Stimulated activated effector memory CD8-positive, alpha-beta T cell treated with anti-CD3 and anti-CD28 coated beads, Interleukin-12 subunit alpha, Interleukin-12 subunit beta, amount 100 ng/mL, for 72 hours (primary cell): ENCODE measurements at regions not wholly inside any gene's neighbourhood (a gene's known extent, or its start where the extent isn't known, plus 50 kb on each side); places are given as distances from the start of the nearest gene placed in this dataset.

Experiments
- ATAC-seq: fragments of 150-1000 bp; cut with Tn5 transposase; 2 replicates; pipeline ENCODE4 v1.10.0; 2021
- DNase-seq, 2 donors: peaks; one replicate each; pipeline ENCODE4 v3.0.0; 2021 to 2022; ENCODE audit warnings: low spot score in 2 of 2
- H3K27ac Mint-ChIP-seq: one replicate; pipeline ENCODE4 v1.8.0; 2022; ENCODE audit warnings: mild to moderate bottlenecking, mixed read lengths
- H3K36me3 Mint-ChIP-seq: one replicate; pipeline ENCODE4 v1.8.0; 2022; ENCODE audit warnings: mild to moderate bottlenecking, mixed read lengths
- H3K4me1 Mint-ChIP-seq: one replicate; pipeline ENCODE4 v1.8.0; 2022; ENCODE audit warnings: mixed read lengths
- H3K4me3 Mint-ChIP-seq: one replicate; pipeline ENCODE4 v1.8.0; 2022; ENCODE audit warnings: mild to moderate bottlenecking, mixed read lengths
- H3K9me3 Mint-ChIP-seq: one replicate; pipeline ENCODE4 v1.8.0; 2022; ENCODE audit warnings: mixed read lengths

DNA sequence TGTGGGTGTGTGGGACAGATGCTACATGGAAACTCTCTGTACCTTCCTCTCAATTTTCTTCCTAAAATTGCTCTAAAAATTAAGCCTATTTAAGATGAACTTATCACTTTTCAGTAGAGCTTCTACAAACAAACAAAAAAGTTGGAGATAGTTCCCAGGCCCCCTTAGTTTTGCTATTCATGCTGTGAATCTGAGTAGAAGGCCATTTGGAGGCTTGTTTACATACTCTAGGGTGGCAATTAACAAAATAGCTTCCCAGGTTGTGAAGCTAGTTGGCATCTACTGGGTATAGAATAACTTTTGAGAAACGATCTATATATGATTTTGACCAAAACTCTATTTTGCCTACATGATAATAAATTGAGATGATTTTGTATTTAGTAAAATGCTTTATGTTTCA, 541.4 kb upstream of the B3GALT2 start:
- H3K4me1 Mint-ChIP-seq, result peaks cover 11% of the 10 kb centered on the region

DNA sequence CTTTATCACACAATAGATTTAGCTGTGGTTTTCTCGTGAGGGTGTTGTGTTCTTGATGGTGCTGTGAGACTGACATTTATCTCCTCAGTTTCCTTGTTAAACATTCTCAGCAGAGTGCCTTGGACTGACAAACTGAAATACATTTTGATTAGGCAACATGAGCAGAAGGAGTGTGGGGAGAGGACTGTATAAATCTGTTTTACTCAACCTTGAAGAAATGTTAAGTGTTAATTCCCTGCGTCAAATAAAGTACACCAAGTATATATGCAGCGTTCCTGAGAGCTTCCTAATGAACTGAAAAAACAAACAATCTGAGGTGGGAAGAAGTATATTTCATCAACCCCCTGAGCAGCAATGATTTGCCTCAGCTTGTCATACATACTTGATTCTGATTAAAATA, 540.3 kb upstream of the B3GALT2 start:
- Mint-ChIP-seq H3K27ac (peak overlapping the region; percentile 33), H3K4me3 (no peak overlapping the region)
- ATAC-seq, result no peak

More for the DNA sequence above, 541.4 kb upstream of the B3GALT2 start:
- no peaks in the 10 kb centered on the region for H3K36me3 Mint-ChIP-seq
- H3K4me3 Mint-ChIP-seq, result no peak overlapping the region
- no peaks in the 10 kb centered on the region for H3K9me3 Mint-ChIP-seq
- DNase-seq (no peak), ATAC-seq (no peak)
- no peak overlapping the region for H3K27ac Mint-ChIP-seq

GRCh38 chr1:193712392-193712791, 526.0 kb upstream of the B3GALT2 start:
- DNase-seq, result no peak
- Mint-ChIP-seq H3K4me3 (no peak overlapping the region), H3K36me3 (no peaks in the 10 kb centered on the region), H3K4me1 (peaks cover 4% of the 10 kb centered on the region), H3K27ac (no peak overlapping the region), H3K9me3 (peaks cover 9% of the 10 kb centered on the region)
- ATAC-seq, result no peak

More for the DNA sequence above, 540.3 kb upstream of the B3GALT2 start:
- DNase-seq, result no peak
- Mint-ChIP-seq H3K9me3 (no peaks in the 10 kb centered on the region), H3K36me3 (no peaks in the 10 kb centered on the region), H3K4me1 (peaks cover 11% of the 10 kb centered on the region)

DNA sequence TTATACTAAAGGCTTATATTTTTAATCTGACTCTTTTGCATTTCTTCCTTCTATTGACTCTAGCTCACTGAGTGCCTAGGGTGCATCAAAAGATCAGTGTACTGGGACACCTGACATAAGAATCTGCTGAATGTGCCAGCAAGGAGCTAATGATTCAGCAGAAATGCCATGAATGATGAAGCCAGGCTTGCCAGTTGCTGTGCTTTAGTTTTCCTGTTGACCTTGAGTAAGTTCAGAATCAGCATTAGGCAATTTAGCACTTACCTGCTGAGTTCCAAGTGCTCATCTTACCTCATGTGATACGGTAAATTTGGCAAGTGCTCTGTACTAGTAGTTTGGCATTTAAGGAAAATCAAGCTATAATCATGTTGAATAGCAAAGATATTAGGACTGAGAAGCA, 523.2 kb upstream of the B3GALT2 start:
- Mint-ChIP-seq H3K4me1 (peaks cover 4% of the 10 kb centered on the region), H3K36me3 (no peaks in the 10 kb centered on the region), H3K27ac (no peak overlapping the region), H3K9me3 (peaks cover 3% of the 10 kb centered on the region), H3K4me3 (no peak overlapping the region)
- no peak for ATAC-seq
- no peak for DNase-seq

DNA sequence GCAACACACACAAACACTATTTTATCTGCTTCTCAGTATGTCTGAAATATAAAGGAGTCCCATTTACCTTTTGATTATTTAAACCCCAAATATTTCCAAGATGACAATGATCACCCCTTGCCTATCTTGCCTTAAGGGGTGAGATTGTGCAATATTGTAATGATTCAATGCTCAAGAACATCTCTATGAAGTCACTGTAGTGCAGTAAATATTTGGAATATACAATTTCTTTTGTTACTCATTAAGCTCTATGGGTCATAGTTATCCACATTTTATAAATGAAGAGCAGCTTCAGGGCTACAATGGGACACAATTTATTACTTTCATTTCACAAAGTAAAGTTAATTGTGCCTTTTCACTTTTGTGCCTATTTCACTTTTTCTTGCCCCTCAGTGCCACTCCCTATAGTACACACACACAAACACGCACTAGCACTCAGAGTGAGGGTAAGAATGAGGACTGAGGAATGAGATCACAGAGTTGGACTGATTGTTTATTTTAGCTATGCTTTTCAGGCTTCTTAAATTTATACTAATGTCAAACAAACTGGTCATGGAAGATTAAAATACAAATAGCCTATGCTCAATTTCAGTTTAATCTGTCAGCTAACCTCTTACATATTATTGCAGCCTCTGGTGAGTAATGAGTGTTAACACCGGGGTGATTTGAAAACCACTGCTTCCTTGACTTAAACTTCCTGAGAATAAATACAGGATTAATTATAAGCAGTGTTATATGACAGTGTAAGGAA, 521.0 kb upstream of the B3GALT2 start:
- H3K27ac Mint-ChIP-seq, result peak overlapping the region; percentile 38
- H3K4me3 Mint-ChIP-seq, result no peak overlapping the region
- H3K36me3 Mint-ChIP-seq, result no peaks in the 10 kb centered on the region
- ATAC-seq (peak; percentile 44), DNase-seq (no peak)
- peaks cover 3% of the 10 kb centered on the region for H3K9me3 Mint-ChIP-seq
- peaks cover 4% of the 10 kb centered on the region for H3K4me1 Mint-ChIP-seq

DNA sequence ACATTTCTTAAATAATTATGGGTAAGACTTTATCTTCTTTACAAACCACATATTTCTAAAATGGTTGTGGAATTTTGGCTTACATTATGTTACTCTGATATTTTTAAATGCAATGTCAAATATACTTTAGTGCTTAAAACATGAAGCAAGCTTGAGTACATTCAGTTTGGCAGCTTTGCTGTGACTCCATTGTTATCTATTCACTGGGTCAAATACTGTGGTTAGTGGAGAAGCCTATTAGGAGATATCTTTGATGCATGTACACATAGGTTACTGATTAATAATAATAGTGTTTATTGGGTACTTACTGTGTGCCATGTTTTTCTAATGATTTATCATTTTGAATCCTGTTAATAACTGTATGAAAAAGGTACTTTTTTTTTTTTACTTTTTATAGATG, 520.4 kb upstream of the B3GALT2 start:
- Mint-ChIP-seq H3K4me3 (no peak overlapping the region), H3K36me3 (no peaks in the 10 kb centered on the region), H3K9me3 (peaks cover 3% of the 10 kb centered on the region), H3K27ac (no peak overlapping the region), H3K4me1 (peaks cover 8% of the 10 kb centered on the region)
- ATAC-seq (no peak), DNase-seq (no peak)

GRCh38 chr1:193705554-193705981, 519.2 kb upstream of the B3GALT2 start:
- Mint-ChIP-seq H3K9me3 (peaks cover 3% of the 10 kb centered on the region), H3K4me3 (no peak overlapping the region), H3K4me1 (peaks cover 16% of the 10 kb centered on the region), H3K36me3 (no peaks in the 10 kb centered on the region), H3K27ac (no peak overlapping the region)
- no peak for ATAC-seq
- no peak for DNase-seq

DNA sequence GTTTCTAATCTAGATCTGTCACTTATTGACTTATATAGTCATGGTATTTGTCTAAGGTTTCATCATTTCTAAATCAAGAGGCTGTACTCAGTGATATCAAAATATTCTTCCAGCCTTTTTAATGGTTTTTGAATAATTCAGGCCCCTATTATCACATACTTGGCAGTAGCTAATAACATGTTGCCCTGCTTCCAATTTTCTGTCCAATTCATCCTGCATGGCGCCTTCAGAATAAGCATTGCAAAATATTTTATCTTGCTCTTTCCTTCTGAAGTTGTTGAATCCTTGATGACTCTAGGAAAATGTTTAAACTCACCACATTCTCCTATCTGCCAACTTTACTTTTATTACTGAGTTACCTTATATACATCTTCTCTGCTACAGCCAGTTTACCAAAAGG, 517.2 kb upstream of the B3GALT2 start:
- no peak overlapping the region for H3K4me3 Mint-ChIP-seq
- no peaks in the 10 kb centered on the region for H3K36me3 Mint-ChIP-seq
- ATAC-seq, result no peak
- H3K9me3 Mint-ChIP-seq, result peaks cover 3% of the 10 kb centered on the region
- no peak overlapping the region for H3K27ac Mint-ChIP-seq
- peaks cover 17% of the 10 kb centered on the region for H3K4me1 Mint-ChIP-seq
- no peak for DNase-seq

- Mint-ChIP-seq H3K27ac (no peak overlapping the region), H3K9me3 (no peaks in the 10 kb centered on the region), H3K4me1 (peaks cover 15% of the 10 kb centered on the region), H3K36me3 (no peaks in the 10 kb centered on the region), H3K4me3 (no peak overlapping the region)
- DNase-seq, result no peak
- no peak for ATAC-seq
Observed at GRCh38 chr1:193703121-193703520, 516.7 kb upstream of the B3GALT2 start.

DNA sequence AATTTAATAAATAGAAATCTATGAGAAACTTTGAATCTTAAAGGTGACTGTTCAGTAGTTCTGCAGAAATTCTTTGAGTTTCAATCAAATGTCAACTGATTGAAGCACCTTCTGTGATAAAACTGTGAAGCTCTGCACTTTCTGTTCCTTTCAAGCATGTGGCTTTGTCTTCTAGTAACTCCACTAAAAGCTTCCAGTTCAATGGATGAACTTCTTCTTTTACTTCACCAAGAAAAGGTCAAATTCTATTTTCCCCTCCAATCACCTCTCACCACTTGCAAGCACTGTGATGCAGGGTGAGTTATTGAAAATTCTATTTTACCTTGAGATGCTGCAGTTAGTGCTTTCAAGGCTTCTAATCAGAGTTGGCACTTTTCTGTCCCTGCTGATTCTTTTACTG, 515.3 kb upstream of the B3GALT2 start:
- DNase-seq (no peak), ATAC-seq (no peak)
- Mint-ChIP-seq H3K4me3 (no peak overlapping the region), H3K9me3 (no peaks in the 10 kb centered on the region), H3K36me3 (no peaks in the 10 kb centered on the region), H3K27ac (no peak overlapping the region), H3K4me1 (peaks cover 13% of the 10 kb centered on the region)

- Mint-ChIP-seq H3K4me3 (peak overlapping the region; percentile 31), H3K4me1 (peaks cover 13% of the 10 kb centered on the region), H3K36me3 (no peaks in the 10 kb centered on the region), H3K27ac (peak overlapping the region; percentile 58), H3K9me3 (no peaks in the 10 kb centered on the region)
- ATAC-seq, result peak; percentile 99
- DNase-seq, result no peak
Observed at GRCh38 chr1:193700710-193701355, 514.4 kb upstream of the B3GALT2 start.

- DNase-seq (no peak), ATAC-seq (no peak)
- Mint-ChIP-seq H3K36me3 (no peaks in the 10 kb centered on the region), H3K4me1 (peaks cover 13% of the 10 kb centered on the region), H3K4me3 (no peak overlapping the region), H3K9me3 (no peaks in the 10 kb centered on the region), H3K27ac (no peak overlapping the region)
Observed at GRCh38 chr1:193699261-193699660, 512.8 kb upstream of the B3GALT2 start.

DNA sequence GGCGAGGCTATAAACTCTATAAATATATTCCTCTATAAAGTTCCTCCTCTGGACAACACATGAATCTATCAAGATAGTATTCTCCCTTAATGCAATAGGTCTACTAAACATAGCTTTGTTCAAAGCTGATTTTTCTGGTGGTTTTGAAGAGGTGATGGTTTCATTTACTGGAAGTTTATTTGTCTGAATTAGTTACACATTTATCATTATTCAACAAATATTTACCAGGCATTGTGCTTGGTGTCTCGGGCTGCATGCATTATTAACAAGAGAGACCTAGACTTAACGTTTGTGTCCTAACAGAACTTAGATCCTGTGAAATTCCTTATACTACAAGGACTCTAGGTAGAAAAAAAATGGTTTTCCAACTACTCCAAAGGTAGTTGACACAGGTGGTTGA, 511.4 kb upstream of the B3GALT2 start:
- no peak for ATAC-seq
- Mint-ChIP-seq H3K4me1 (peaks cover 13% of the 10 kb centered on the region), H3K9me3 (no peaks in the 10 kb centered on the region), H3K36me3 (no peaks in the 10 kb centered on the region), H3K4me3 (no peak overlapping the region), H3K27ac (no peak overlapping the region)
- DNase-seq, result no peak

GRCh38 chr1:193697115-193697762, 510.8 kb upstream of the B3GALT2 start:
- H3K4me3 Mint-ChIP-seq, result no peak overlapping the region
- no peaks in the 10 kb centered on the region for H3K9me3 Mint-ChIP-seq
- no peak for ATAC-seq
- H3K27ac Mint-ChIP-seq, result no peak overlapping the region
- no peaks in the 10 kb centered on the region for H3K36me3 Mint-ChIP-seq
- H3K4me1 Mint-ChIP-seq, result peaks cover 13% of the 10 kb centered on the region
- DNase-seq, result no peak

GRCh38 chr1:193694741-193695140, 508.3 kb upstream of the B3GALT2 start:
- H3K4me3 Mint-ChIP-seq, result no peak overlapping the region
- no peak overlapping the region for H3K27ac Mint-ChIP-seq
- H3K4me1 Mint-ChIP-seq, result no peaks in the 10 kb centered on the region
- H3K36me3 Mint-ChIP-seq, result no peaks in the 10 kb centered on the region
- DNase-seq, result no peak
- H3K9me3 Mint-ChIP-seq, result no peaks in the 10 kb centered on the region
- no peak for ATAC-seq

DNA sequence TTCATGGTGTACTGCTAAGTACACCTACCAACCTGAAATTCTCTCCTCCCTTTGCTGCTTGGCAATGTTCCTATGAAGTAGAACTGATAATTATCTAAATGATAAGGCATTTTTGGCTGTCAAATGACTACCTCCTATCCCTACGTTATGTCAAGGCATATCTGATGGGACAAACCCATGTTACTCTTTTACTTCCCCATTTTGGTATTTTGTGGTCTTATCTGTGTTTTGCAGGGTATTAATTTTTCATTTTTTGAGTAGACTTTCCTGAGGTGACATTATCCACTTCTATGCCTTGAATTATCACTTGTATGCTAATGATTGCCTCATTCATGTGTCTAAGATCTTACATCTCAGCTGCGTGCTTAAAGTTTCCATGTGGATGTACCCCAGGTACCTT, 499.6 kb upstream of the B3GALT2 start:
- H3K4me1 Mint-ChIP-seq, result peaks cover 5% of the 10 kb centered on the region
- H3K9me3 Mint-ChIP-seq, result peaks cover 7% of the 10 kb centered on the region

More for the DNA sequence above, 499.6 kb upstream of the B3GALT2 start:
- no peaks in the 10 kb centered on the region for H3K36me3 Mint-ChIP-seq
- H3K4me3 Mint-ChIP-seq, result no peak overlapping the region
- DNase-seq (no peak), ATAC-seq (no peak)
- no peak overlapping the region for H3K27ac Mint-ChIP-seq
